WERI-Rb-1 (cell line): ENCODE measurements at regions not wholly inside any gene's neighbourhood (a gene's known extent, or its start where the extent isn't known, plus 50 kb on each side); places are given as distances from the start of the nearest gene placed in this dataset.

Source experiments
- DNase-seq: peaks from one replicate; pipeline ENCODE4 v3.0.0-alpha.2; 2020
- H3K27ac ChIP-seq: fragments of 250-450 bp; sonication (Bioruptor Pico); 2 replicates; pipeline ENCODE4 v1.5.1; 2020; ENCODE audit warnings: mild to moderate bottlenecking, moderate library complexity
- H3K27me3 ChIP-seq: fragments of 250-450 bp; sonication (Bioruptor Pico); 2 replicates; pipeline ENCODE4 v1.5.1; 2021; ENCODE audit warnings: mild to moderate bottlenecking, low read depth, moderate library complexity; ENCODE audit not compliant: insufficient read depth, severe bottlenecking
- H3K36me3 ChIP-seq: fragments of 250-450 bp; sonication (Bioruptor Pico); 2 replicates; pipeline ENCODE4 v1.5.1; 2020; ENCODE audit warnings: mild to moderate bottlenecking, moderate library complexity
- H3K4me3 ChIP-seq: 2 replicates; pipeline ENCODE4 v1.5.1; 2011; ENCODE audit warnings: low read depth, mild to moderate bottlenecking, control low read depth, low read length
- H3K9me3 ChIP-seq: fragments of 250-450 bp; sonication (Bioruptor Pico); 2 replicates; pipeline ENCODE4 v1.5.1; 2021; ENCODE audit warnings: mild to moderate bottlenecking, moderate library complexity; ENCODE audit not compliant: severe bottlenecking
- CTCF ChIP-seq: IDR thresholded peaks from 2 replicates; pipeline ENCODE4 v1.5.1; 2011; ENCODE audit warnings: low read depth, mild to moderate bottlenecking, control low read depth, inconsistent platforms, low read length

- Histone ChIP-seq H3K27me3 (no peaks in the 10 kb centered on the region), H3K4me3 (no peak overlapping the region), H3K36me3 (no peaks in the 10 kb centered on the region), H3K27ac (no peak overlapping the region), H3K9me3 (no peaks in the 10 kb centered on the region)
- TF ChIP-seq CTCF = no peak
- no peak for DNase-seq
These were observed 111.2 kb upstream of the SLC35B3 start for GRCh38 chr6:8546496-8546895.

- peaks cover 2% of the 10 kb centered on the region for H3K9me3 ChIP-seq
- H3K27ac ChIP-seq = no peak overlapping the region
- TF ChIP-seq CTCF = no peak
- no peak overlapping the region for H3K4me3 ChIP-seq
- H3K27me3 ChIP-seq = no peaks in the 10 kb centered on the region
- no peak for DNase-seq
- H3K36me3 ChIP-seq = no peaks in the 10 kb centered on the region
These were observed 110.0 kb upstream of the SLC35B3 start for GRCh38 chr6:8545336-8545735.

DNA sequence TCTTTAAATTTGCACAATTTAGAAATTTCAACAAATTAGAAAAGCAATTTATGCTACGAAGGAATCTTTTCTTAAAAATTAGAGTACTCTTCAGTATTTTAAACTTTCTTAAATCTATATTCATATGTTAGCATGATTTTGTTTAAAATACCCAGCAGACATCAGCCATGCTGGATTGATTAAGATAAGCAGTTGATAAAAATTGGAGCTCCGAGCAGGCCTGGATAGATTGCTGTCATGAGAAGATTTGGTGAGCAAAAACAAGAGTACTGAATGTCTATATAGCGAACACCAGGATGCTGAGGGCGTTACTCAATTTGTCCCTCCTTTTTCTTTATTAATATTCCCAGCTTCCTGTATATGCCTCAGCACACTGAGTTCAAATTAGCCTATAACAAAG, 108.4 kb upstream of the SLC35B3 start:
- peaks cover 6% of the 10 kb centered on the region for H3K9me3 ChIP-seq
- H3K27me3 ChIP-seq = no peaks in the 10 kb centered on the region
- H3K4me3 ChIP-seq = no peak overlapping the region
- TF ChIP-seq CTCF = no peak
- H3K27ac ChIP-seq = no peak overlapping the region
- DNase-seq = no peak
- no peaks in the 10 kb centered on the region for H3K36me3 ChIP-seq

GRCh38 chr6:8539453-8539852, 104.1 kb upstream of the SLC35B3 start:
- Histone ChIP-seq H3K9me3 (peaks cover 6% of the 10 kb centered on the region), H3K36me3 (no peaks in the 10 kb centered on the region), H3K27ac (no peak overlapping the region), H3K27me3 (no peaks in the 10 kb centered on the region), H3K4me3 (no peak overlapping the region)
- TF ChIP-seq CTCF = 0 out of 2 replicates have a peak, but pooled peaks have one; percentile 11
- no peak for DNase-seq

- Histone ChIP-seq H3K27ac (no peak overlapping the region), H3K4me3 (no peak overlapping the region), H3K27me3 (no peaks in the 10 kb centered on the region), H3K36me3 (no peaks in the 10 kb centered on the region), H3K9me3 (peaks cover 6% of the 10 kb centered on the region)
- no peak for DNase-seq
- no peak for TF ChIP-seq CTCF
These were observed 100.8 kb upstream of the SLC35B3 start for GRCh38 chr6:8536122-8536521.

DNA sequence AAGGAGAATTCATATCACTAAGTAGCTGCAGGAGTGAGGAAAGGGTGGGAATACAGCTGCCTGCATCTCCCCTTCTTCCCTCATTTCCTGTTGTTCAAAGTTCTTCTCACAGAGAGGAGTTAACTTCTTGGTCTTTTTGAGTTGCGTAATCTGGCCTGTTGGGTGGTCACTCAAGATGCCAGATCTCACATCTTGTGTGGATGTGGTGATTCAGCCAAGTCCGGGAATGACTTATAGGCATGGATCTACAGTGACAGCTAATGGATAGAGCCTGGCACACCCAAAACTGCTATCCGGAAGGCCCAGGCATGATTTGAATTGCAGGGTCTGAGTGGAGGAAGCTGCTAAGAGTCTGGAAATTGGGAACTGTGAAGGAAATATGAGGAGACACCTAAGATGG, 100.2 kb upstream of the SLC35B3 start:
- Histone ChIP-seq H3K4me3 (no peak overlapping the region), H3K27me3 (no peaks in the 10 kb centered on the region), H3K9me3 (peaks cover 5% of the 10 kb centered on the region), H3K27ac (no peak overlapping the region), H3K36me3 (no peaks in the 10 kb centered on the region)
- TF ChIP-seq CTCF = no peak
- DNase-seq = no peak
